Astrocyte (in vitro differentiated cells and primary cell): ENCODE measurements at regions not wholly inside any gene's neighbourhood (a gene's known extent, or its start where the extent isn't known, plus 50 kb on each side); places are given as distances from the start of the nearest gene placed in this dataset.

Experiments used
- DNase-seq: peaks from one replicate; pipeline ENCODE4 v3.0.0-alpha.2; 2010; ENCODE audit warnings: low read depth
- FAIRE-seq: peaks from 2 replicates; lab custom pipeline; 2011; peaks lifted over from hg19 to GRCh38; lab: Jason Lieb, UNC
- H2AFZ ChIP-seq: 2 replicates; pipeline ENCODE4 v1.6.0; 2012; ENCODE audit warnings: low read depth, low read length, inconsistent platforms
- H3K27ac ChIP-seq: 2 replicates; pipeline ENCODE4 v1.5.1; 2011; ENCODE audit warnings: low read depth, low read length, inconsistent platforms
- H3K27me3 ChIP-seq: 2 replicates; pipeline ENCODE4 v1.6.0; 2011; ENCODE audit warnings: low read length, inconsistent platforms; ENCODE audit not compliant: insufficient read depth
- H3K36me3 ChIP-seq: 2 replicates; pipeline ENCODE4 v1.5.1; 2011; ENCODE audit warnings: low read length, inconsistent platforms; ENCODE audit not compliant: insufficient read depth
- H3K4me1 ChIP-seq: 2 replicates; pipeline ENCODE4 v1.5.1; 2011; ENCODE audit warnings: low read length, inconsistent platforms; ENCODE audit not compliant: insufficient read depth
- H3K4me2 ChIP-seq: 2 replicates; pipeline ENCODE4 v1.6.0; 2012; ENCODE audit warnings: low read length, inconsistent platforms
- H3K4me3 ChIP-seq: 2 replicates; pipeline ENCODE4 v1.5.1; 2011; ENCODE audit warnings: low read depth, mild to moderate bottlenecking, low read length, inconsistent platforms; ENCODE audit not compliant: insufficient read depth
- H3K79me2 ChIP-seq: 2 replicates; pipeline ENCODE4 v1.6.0; 2012; ENCODE audit warnings: mild to moderate bottlenecking, low read length, inconsistent platforms; ENCODE audit not compliant: insufficient read depth
- H3K9ac ChIP-seq: 2 replicates; pipeline ENCODE4 v1.6.0; 2012; ENCODE audit warnings: mild to moderate bottlenecking, low read length, inconsistent platforms
- H3K9me3 ChIP-seq: 2 replicates; pipeline ENCODE4 v1.5.1; 2012; ENCODE audit warnings: low read depth, mild to moderate bottlenecking, low read length, inconsistent platforms; ENCODE audit not compliant: insufficient read depth
- H4K20me1 ChIP-seq: 2 replicates; pipeline ENCODE4 v1.6.0; 2012; ENCODE audit warnings: low read length, inconsistent platforms; ENCODE audit not compliant: insufficient read depth
- H3K27ac Mint-ChIP-seq: one replicate; pipeline ENCODE4 v1.8.0; 2021; ENCODE audit warnings: mild to moderate bottlenecking, mixed read lengths; ENCODE audit not compliant: unreplicated experiment
- H3K27me3 Mint-ChIP-seq: one replicate; pipeline ENCODE4 v1.8.0; 2021; ENCODE audit warnings: low read depth, mixed read lengths; ENCODE audit not compliant: unreplicated experiment
- H3K36me3 Mint-ChIP-seq: one replicate; pipeline ENCODE4 v1.8.0; 2021; ENCODE audit warnings: low read depth, mixed read lengths; ENCODE audit not compliant: unreplicated experiment
- H3K4me1 Mint-ChIP-seq: one replicate; pipeline ENCODE4 v1.8.0; 2021; ENCODE audit warnings: low read depth, mixed read lengths; ENCODE audit not compliant: unreplicated experiment
- H3K4me3 Mint-ChIP-seq: one replicate; pipeline ENCODE4 v1.8.0; 2021; ENCODE audit warnings: mild to moderate bottlenecking, moderate library complexity, mixed read lengths; ENCODE audit not compliant: unreplicated experiment
- H3K9me3 Mint-ChIP-seq: one replicate; pipeline ENCODE4 v1.8.0; 2021; ENCODE audit warnings: mild to moderate bottlenecking, mixed read lengths; ENCODE audit not compliant: unreplicated experiment
- EZH2 ChIP-seq: IDR thresholded peaks from 2 replicates; pipeline ENCODE4 v1.6.1; 2012; ENCODE audit warnings: mild to moderate bottlenecking, low read length, inconsistent platforms; ENCODE audit not compliant: insufficient read depth
- TF ChIP-seq, protein P1 (sequence below): IDR thresholded peaks from 2 replicates; pipeline ENCODE4 v1.5.1; 2011; ENCODE audit warnings: low read depth, mild to moderate bottlenecking, inconsistent platforms, low read length, moderate library complexity; ENCODE audit not compliant: insufficient read depth

DNA sequence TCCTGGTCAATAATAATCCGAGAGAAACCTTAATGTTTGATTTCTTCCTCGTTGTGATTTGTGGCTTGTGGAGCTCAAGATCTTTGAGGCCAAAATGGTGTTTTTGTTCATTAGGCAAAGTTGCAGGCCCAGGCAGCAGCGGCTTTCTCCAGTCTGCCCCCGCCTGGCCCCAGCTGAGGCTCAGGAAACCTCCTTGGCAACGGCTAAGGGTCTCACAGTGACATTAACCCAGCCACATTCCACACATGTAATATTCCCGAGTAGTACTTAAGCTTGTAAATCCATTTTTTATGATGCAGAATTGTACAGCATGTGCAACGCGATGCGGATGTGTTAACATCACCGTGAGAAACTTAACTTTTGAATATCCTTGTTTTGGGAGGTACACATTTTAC is 200.1 kb downstream of the BCL11A start:
- Histone ChIP-seq H3K36me3 (no peaks in the 10 kb centered on the region), H3K4me1 (no peaks in the 10 kb centered on the region), H2AFZ (no peak overlapping the region), H3K79me2 (no peaks in the 10 kb centered on the region), H4K20me1 (no peaks in the 10 kb centered on the region), H3K4me3 (no peak overlapping the region), H3K27ac (no peak overlapping the region), H3K9ac (no peak overlapping the region), H3K4me2 (no peak overlapping the region), H3K9me3 (no peaks in the 10 kb centered on the region), H3K27me3 (no peaks in the 10 kb centered on the region)
- no peak overlapping the region for H3K27ac Mint-ChIP-seq
- H3K36me3 Mint-ChIP-seq, result no peaks in the 10 kb centered on the region
- TF ChIP-seq, protein P1, sequence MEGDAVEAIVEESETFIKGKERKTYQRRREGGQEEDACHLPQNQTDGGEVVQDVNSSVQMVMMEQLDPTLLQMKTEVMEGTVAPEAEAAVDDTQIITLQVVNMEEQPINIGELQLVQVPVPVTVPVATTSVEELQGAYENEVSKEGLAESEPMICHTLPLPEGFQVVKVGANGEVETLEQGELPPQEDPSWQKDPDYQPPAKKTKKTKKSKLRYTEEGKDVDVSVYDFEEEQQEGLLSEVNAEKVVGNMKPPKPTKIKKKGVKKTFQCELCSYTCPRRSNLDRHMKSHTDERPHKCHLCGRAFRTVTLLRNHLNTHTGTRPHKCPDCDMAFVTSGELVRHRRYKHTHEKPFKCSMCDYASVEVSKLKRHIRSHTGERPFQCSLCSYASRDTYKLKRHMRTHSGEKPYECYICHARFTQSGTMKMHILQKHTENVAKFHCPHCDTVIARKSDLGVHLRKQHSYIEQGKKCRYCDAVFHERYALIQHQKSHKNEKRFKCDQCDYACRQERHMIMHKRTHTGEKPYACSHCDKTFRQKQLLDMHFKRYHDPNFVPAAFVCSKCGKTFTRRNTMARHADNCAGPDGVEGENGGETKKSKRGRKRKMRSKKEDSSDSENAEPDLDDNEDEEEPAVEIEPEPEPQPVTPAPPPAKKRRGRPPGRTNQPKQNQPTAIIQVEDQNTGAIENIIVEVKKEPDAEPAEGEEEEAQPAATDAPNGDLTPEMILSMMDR, result no peak
- TF ChIP-seq EZH2, result no peak
- H3K9me3 Mint-ChIP-seq, result peaks cover 2% of the 10 kb centered on the region
- FAIRE-seq (no peak), DNase-seq (no peak)
- H3K4me1 Mint-ChIP-seq, result no peaks in the 10 kb centered on the region
- H3K4me3 Mint-ChIP-seq, result no peak overlapping the region
- H3K27me3 Mint-ChIP-seq, result peaks cover 12% of the 10 kb centered on the region

DNA sequence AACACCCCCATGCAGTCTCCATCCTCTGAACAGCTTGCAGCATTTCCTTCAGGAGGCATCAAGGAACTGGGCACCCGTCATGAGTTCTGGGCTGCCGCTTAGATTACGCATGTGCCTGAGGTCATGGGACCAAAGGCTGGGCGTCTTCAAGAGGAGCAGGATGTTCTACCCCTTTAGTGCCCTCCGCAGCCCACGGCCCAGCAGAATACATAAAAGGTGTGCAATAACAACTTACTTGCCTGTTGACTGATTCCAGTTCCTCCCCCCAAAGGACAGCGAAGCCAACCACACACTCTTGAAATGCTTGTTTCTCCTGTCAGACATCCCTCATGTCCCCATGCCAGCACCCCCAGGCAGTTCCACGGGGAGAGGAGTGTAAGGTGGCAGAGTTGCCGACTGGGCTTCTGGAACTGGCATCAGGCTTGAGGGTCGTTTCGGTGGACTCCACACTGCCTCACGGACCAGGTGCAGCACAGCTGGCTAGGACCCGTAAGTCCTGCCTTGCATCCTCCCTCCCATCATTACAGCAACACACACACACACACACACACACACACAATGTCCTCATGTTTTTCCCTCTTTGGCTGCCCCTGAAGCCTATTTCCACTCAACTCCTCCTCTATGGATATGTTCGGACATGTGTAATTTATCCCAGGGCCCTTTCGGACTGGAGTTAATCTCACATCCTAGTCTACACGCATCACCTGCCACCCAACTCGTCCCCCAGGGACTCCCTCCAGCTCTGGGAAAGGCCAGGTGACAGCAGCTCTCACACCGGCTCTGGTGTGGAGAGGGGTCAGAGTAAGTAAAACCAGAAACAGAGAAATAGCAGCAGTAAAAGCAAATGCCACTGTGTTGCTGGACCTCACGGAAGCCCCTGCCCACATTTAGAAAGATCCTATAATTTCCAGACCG is 200.7 kb downstream of the BCL11A start:
- H3K27ac Mint-ChIP-seq, result no peak overlapping the region
- Histone ChIP-seq H3K27me3 (no peaks in the 10 kb centered on the region), H3K36me3 (no peaks in the 10 kb centered on the region), H3K27ac (no peak overlapping the region), H3K4me2 (no peak overlapping the region), H3K79me2 (no peaks in the 10 kb centered on the region), H3K9ac (no peak overlapping the region), H3K9me3 (no peaks in the 10 kb centered on the region), H3K4me1 (no peaks in the 10 kb centered on the region), H4K20me1 (no peaks in the 10 kb centered on the region), H2AFZ (no peak overlapping the region), H3K4me3 (no peak overlapping the region)
- no peaks in the 10 kb centered on the region for H3K4me1 Mint-ChIP-seq
- H3K4me3 Mint-ChIP-seq, result no peak overlapping the region
- peaks cover 12% of the 10 kb centered on the region for H3K27me3 Mint-ChIP-seq
- no peak for DNase-seq
- no peaks in the 10 kb centered on the region for H3K36me3 Mint-ChIP-seq
- H3K9me3 Mint-ChIP-seq, result peaks cover 2% of the 10 kb centered on the region
- TF ChIP-seq, protein P1, result no peak
- no peak for TF ChIP-seq EZH2
- no peak for FAIRE-seq

GRCh38 chr2:60351802-60352201 is 201.7 kb downstream of the BCL11A start:
- Mint-ChIP-seq H3K4me1 (no peaks in the 10 kb centered on the region), H3K36me3 (no peaks in the 10 kb centered on the region), H3K27ac (no peak overlapping the region), H3K27me3 (peaks cover 12% of the 10 kb centered on the region), H3K9me3 (peaks cover 2% of the 10 kb centered on the region), H3K4me3 (no peak overlapping the region)
- no peak overlapping the region for H3K4me3 ChIP-seq
- no peak overlapping the region for H2AFZ ChIP-seq
- no peaks in the 10 kb centered on the region for H3K4me1 ChIP-seq
- no peaks in the 10 kb centered on the region for H3K36me3 ChIP-seq
- DNase-seq (no peak), FAIRE-seq (no peak)
- no peaks in the 10 kb centered on the region for H3K27me3 ChIP-seq
- H3K9me3 ChIP-seq, result no peaks in the 10 kb centered on the region
- TF ChIP-seq EZH2, result no peak
- TF ChIP-seq, protein P1, result no peak
- H3K27ac ChIP-seq, result no peak overlapping the region
- H3K9ac ChIP-seq, result no peak overlapping the region
- no peaks in the 10 kb centered on the region for H3K79me2 ChIP-seq
- H4K20me1 ChIP-seq, result no peaks in the 10 kb centered on the region
- H3K4me2 ChIP-seq, result no peak overlapping the region
